Adrenal gland (tissue), 9 donors: ENCODE measurements at regions not wholly inside any gene's neighbourhood (a gene's known extent, or its start where the extent isn't known, plus 50 kb on each side); places are given as distances from the start of the nearest gene placed in this dataset.

Source experiments
- DNase-seq, 7 donors: peaks; one replicate each; pipeline ENCODE4 v3.0.0-alpha.2; 2019 to 2020
- H3K27ac ChIP-seq, 5 donors: fragments of 200-600 bp; sonication (generic) in 4 of 5; 1 replicate in 3 of 5; 2 replicates in 2 of 5; pipeline versions ENCODE4 v1.5.1 to v1.8.0; 2016 to 2020; ENCODE audit warnings: mild to moderate bottlenecking in 1 of 5
- H3K27me3 ChIP-seq: fragments of 200-600 bp; 2 replicates; pipeline ENCODE4 v1.8.0; 2021
- H3K36me3 ChIP-seq, 2 donors: fragments of 200-600 bp; replicated peaks in 1 of 2; 1 replicate in 1 of 2; 2 replicates in 1 of 2; pipeline versions ENCODE4 v1.5.1 to v1.8.0; 2018 to 2022
- H3K4me1 ChIP-seq, 2 donors: fragments of 200-600 bp; replicated peaks in 1 of 2; 1 replicate in 1 of 2; 2 replicates in 1 of 2; pipeline versions ENCODE4 v1.5.1 to v1.8.0; 2018 to 2021
- H3K4me3 ChIP-seq, 4 donors: fragments of 200-600 bp; sonication (generic) in 3 of 4; one replicate each; pipeline ENCODE4 v1.5.1; 2016 to 2018
- H3K9me3 ChIP-seq, 3 donors: fragments of 200-600 bp; sonication (generic) in 1 of 3; replicated peaks in 1 of 3; 1 replicate in 2 of 3; 2 replicates in 1 of 3; pipeline versions ENCODE4 v1.5.1 to v1.8.0; 2016 to 2021
- POLR2A ChIP-seq, 2 donors: fragments of 450-650 bp; IDR thresholded peaks; one replicate each; pipeline ENCODE4 v1.6.1; 2017; ENCODE audit warnings: antibody characterized with exemption in 2 of 2, mild to moderate bottlenecking in 2 of 2, moderate library complexity in 1 of 2
- WGBS, 4 donors: extraction: QIAGEN DNeasy Blood & Tissue Kit in 2 of 4; methylation state at CpG; one replicate each; pipeline versions ENCODE4 v1.1.5 to v1.1.7; 2013 to 2017; 5-methylcytosine and 5-hydroxymethylcytosine counted together
- intact Hi-C, 2 donors: fragments of 100-400 bp; cut with DNase I; formaldehyde crosslinking; loops; one replicate each; pipeline versions ENCODE4 v1.14.1 to v1.15.0; 2022 to 2023
- TF ChIP-seq, protein P1 (sequence below), 6 experiments: fragments of 450-650 bp in 4 of 6; fragments of 200-600 bp in 2 of 6; sonication (generic) in 1 of 6; IDR thresholded peaks; 1 replicate in 5 of 6; 2 replicates in 1 of 6; pipeline versions ENCODE4 v1.5.1 to v1.8.0; 2016 to 2021; ENCODE audit warnings: antibody characterized with exemption in 6 of 6, mild to moderate bottlenecking in 2 of 6, moderate library complexity in 1 of 6
- donor health status: healthy with polysubstance abuse.
- donor health status: Bipolar disorder and iron deficiency.
- donor health status: DM: yes; HTN: yes; CAD: no.
- donor health status: DM: no; HTN: no; CAD: no.
- donor health status: DM: no; HTN: no; CAD: no.

DNA sequence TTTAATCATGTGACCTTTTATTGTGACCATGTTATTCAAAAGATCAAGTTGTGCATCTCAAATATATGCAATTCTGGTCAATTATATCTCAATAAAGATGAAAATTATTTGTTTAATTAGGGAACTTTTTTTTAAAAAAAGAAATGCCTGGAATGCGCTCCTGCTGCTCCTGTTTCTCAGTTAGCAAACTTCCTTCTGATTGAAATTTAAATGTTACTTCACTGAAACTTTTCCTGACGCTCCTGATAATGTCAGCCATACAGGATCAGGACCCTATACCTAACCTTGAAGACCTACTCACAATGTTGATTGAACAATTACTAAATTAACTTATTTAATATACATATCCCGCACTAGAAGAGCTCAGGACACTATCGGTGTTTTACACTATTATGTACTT, 190.4 kb downstream of the MACC1 start:
- no peak overlapping the region for H3K4me3 ChIP-seq
- no peak overlapping the region for H3K27ac ChIP-seq
- peaks cover 0 to 12% of the 10 kb centered on the region in 2 donors for H3K4me1 ChIP-seq
- H3K9me3 ChIP-seq, result no peaks in the 10 kb centered on the region
- no peaks in the 10 kb centered on the region for H3K36me3 ChIP-seq
- TF ChIP-seq, protein P1, sequence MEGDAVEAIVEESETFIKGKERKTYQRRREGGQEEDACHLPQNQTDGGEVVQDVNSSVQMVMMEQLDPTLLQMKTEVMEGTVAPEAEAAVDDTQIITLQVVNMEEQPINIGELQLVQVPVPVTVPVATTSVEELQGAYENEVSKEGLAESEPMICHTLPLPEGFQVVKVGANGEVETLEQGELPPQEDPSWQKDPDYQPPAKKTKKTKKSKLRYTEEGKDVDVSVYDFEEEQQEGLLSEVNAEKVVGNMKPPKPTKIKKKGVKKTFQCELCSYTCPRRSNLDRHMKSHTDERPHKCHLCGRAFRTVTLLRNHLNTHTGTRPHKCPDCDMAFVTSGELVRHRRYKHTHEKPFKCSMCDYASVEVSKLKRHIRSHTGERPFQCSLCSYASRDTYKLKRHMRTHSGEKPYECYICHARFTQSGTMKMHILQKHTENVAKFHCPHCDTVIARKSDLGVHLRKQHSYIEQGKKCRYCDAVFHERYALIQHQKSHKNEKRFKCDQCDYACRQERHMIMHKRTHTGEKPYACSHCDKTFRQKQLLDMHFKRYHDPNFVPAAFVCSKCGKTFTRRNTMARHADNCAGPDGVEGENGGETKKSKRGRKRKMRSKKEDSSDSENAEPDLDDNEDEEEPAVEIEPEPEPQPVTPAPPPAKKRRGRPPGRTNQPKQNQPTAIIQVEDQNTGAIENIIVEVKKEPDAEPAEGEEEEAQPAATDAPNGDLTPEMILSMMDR (IDR thresholded peaks at IDR 0.05), result no peak
- no peak for TF ChIP-seq POLR2A (IDR thresholded peaks at IDR 0.05)
- intact Hi-C loops, result no loop called here
- 85 to 90% (median 89%) methylated on average over 4 of the region's 4 CpGs for WGBS, 4 donors
- no peaks in the 10 kb centered on the region for H3K27me3 ChIP-seq
- no peak for DNase-seq

DNA sequence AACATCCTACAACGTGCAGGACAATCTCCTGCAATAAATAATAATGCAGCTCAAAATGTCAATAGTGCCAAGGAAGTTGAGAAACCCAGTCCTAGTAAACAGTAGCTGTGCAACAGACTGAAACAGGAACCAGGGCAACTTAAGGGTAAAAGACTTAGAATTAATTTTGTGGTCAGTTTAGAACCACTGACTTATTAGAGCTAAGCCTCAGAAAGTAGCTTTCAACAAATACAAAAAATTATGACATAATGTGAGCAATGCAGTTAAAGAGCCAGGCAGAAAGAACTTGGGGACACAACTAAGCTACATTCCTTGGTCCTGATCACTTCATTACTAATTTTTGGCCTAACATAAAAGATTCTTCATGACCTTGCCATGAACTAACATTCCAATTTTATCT, 195.4 kb downstream of the MACC1 start:
- Histone ChIP-seq H3K4me1 (no peaks in the 10 kb centered on the region), H3K4me3 (no peak overlapping the region), H3K27me3 (no peaks in the 10 kb centered on the region), H3K9me3 (no peaks in the 10 kb centered on the region), H3K36me3 (no peaks in the 10 kb centered on the region), H3K27ac (peak overlapping the region in 1 of 5 donors; percentile 10)
- no peak for DNase-seq
- intact Hi-C loops, result no loop called here
- TF ChIP-seq POLR2A (IDR thresholded peaks at IDR 0.05), result no peak
- TF ChIP-seq, protein P1 (IDR thresholded peaks at IDR 0.05), result no peak
- WGBS, 4 donors, result 0 to 15% (median 6%) methylated on average over 1 of the region's 1 CpG

- no peaks in the 10 kb centered on the region for H3K9me3 ChIP-seq
- H3K27me3 ChIP-seq, result no peaks in the 10 kb centered on the region
- H3K4me1 ChIP-seq, result no peaks in the 10 kb centered on the region
- H3K27ac ChIP-seq, result no peak overlapping the region
- TF ChIP-seq, protein P1 (IDR thresholded peaks at IDR 0.05), result no peak
- no peak for TF ChIP-seq POLR2A (IDR thresholded peaks at IDR 0.05)
- intact Hi-C loops, result no loop called here
- no peak for DNase-seq
- no peaks in the 10 kb centered on the region for H3K36me3 ChIP-seq
- H3K4me3 ChIP-seq, result no peak overlapping the region
Measured at GRCh38 chr7:20021066-20021465, 196.1 kb downstream of the MACC1 start.

GRCh38 chr7:20019757-20020432, 197.3 kb downstream of the MACC1 start:
- H3K36me3 ChIP-seq, result no peaks in the 10 kb centered on the region
- no peak for DNase-seq
- H3K4me3 ChIP-seq, result no peak overlapping the region
- H3K4me1 ChIP-seq, result no peaks in the 10 kb centered on the region
- TF ChIP-seq, protein P1 (IDR thresholded peaks at IDR 0.05), result no peak
- no peak for TF ChIP-seq POLR2A (IDR thresholded peaks at IDR 0.05)
- no peaks in the 10 kb centered on the region for H3K27me3 ChIP-seq
- no peaks in the 10 kb centered on the region for H3K9me3 ChIP-seq
- 93 to 95% (median 95%) methylated on average over 2 of the region's 2 CpGs for WGBS, 4 donors
- H3K27ac ChIP-seq, result no peak overlapping the region
- intact Hi-C loops, result no loop called here
